ENCODE measurements at regions not wholly inside any gene's neighbourhood (a gene's known extent, or its start where the extent isn't known, plus 50 kb on each side); places are given as distances from the start of the nearest gene placed in this dataset.
"Not testable (repeated sequence)": the region's sequence is repeated elsewhere in the genome, so short reads cannot be mapped to it uniquely, and the experiment has no call there.

DNA sequence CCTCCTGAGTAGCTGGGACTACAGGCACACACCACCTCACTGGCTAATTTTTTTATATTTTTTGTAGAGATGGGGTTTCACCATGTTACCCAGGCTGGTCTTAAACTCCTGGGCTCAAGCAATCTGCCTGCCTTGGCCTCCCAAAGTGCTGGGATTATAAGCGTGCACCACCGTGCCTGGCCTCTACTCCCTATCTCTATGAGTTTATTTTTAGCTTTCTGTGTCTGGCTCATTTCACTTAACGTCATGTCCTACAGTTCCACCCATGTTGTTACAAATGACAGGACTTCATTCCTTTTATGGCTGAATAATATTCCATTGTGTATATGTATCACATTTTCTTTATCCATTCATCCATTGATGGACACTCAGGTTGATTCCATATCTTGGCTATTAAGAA lies 164.2 kb upstream of the ZNF648 start:
- DNase-seq = not testable (repeated sequence)

DNA sequence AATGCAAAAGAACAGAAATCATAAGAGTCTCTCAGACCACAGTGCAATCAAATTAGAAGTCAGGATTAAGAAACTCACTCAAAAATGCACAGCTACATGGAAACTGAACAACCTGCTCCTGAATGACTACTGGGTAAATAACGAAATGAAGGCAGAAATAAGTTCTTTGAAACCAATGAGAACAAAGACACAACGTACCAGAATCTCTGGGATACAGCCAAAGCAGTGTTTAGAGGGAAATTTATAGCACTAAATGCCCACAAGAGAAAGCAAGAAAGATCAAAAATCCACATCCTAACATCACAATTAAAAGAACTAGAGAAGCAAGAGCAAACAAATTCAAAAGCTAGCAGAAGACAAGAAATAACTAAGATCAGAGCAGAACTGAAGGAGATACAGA lies 160.5 kb upstream of the ZNF648 start:
- DNase-seq = not testable (repeated sequence)

DNA sequence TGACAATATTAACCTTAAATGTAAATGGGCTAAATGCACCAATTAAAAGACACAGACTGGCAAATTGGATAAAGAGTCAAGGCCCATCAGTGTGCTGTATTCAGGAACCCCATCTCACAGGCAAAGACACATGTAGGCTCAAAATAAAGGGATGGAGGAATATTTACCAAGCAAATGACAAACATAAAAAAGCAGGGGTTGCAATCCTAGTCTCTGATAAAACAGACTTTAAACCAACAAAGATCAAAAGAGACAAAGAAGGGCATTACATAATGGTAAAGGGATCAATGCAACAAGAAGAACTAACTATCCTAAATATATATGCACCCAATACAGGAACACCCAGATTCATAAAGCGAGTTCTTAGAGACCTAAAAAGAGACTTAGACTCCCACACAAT lies 159.9 kb upstream of the ZNF648 start:
- DNase-seq = not testable (repeated sequence)

DNA sequence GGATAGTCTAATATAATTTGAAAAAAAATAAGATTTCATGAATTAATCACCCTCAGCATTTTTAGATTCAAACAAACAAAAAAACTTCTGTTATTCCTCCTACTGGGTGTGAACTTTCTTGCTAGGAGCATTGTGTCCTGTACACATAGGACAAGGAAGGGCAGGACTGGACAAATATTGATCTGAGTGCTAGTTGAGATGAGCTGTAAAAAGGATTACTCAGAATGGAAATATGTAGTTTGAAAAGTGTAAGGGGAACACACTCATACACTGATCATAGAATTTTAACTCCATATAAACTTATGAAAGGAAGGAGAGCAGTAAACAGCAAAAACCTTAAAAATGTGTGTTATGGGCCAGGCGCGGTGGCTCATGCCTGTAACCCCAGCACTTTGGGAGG lies 156.5 kb upstream of the ZNF648 start:
- no peak for DNase-seq

DNA sequence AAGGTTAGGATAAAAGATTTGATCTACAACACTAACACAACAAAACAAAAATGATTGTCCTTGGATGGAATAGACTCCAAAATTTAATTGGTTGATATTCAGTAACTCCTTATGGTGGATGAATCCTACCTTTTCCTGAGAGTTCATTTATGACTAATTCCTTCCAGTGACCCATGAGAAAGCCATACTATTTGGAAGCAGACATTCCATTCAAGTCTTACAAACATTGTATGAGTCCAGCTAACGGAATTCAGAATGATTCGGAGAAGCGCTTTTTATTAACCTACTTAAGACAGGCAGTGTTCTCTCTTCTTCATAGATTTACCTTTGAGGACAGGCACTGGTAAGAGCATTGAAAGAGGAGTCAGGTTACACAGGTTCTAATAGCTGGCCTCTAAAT lies 155.6 kb upstream of the ZNF648 start:
- DNase-seq = no peak

DNA sequence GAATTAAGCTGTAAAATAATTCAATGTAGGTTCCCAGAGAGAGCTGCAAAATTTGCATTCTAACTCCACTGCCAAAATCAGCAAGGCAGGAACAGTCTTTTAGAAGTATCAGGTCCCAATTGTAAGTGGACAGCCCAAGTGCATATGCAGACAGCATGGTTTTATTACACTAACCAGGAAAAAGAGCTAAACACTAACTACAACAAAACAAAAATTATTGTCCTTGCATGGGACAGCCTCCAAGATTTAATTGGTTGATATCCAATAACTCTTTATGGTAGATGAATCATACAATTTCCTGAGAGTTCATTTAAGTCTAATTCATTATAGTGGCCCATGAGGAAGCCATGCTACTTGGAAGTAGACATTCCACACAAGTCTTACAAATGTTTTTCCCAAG lies 154.3 kb upstream of the ZNF648 start:
- DNase-seq = no peak

DNA sequence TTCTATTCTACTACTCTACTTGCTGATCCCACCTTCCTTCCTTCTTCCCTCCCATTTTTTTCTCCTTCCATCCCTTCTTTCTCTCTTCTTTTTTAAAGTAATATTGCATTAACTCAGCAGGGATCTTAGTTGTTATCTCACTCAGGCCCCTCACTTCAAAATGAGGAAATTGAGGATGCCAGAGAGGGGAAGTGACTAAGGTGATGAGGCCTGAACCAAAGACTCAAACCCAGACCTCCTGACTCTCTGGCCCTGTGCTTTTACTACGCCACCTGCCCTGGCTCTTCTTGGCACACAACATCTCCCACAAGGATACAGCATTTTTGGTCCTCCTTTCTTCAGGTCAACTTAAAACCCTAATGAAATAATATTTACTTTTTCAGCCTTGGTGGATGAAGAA lies 151.7 kb upstream of the ZNF648 start:
- no peak for DNase-seq

DNA sequence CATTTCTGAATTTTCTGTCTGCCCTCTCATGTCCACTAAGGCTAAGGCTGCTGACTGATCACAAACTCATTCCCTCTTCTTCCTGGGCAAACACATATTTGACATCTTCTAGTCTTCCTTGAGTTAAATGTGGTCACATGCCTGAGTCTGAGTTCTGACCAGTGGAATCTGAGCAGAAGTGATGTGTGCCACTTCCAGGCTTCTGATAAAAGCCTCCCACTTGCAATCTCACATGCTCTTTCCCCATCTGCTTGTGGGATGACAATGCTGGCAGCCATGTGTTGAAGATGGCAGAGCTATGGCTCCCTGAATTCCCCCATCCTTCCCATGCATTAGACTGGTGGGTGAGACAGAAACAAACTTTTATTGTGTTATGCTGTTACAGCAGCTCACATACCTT lies 149.9 kb upstream of the ZNF648 start:
- no peak for DNase-seq

DNA sequence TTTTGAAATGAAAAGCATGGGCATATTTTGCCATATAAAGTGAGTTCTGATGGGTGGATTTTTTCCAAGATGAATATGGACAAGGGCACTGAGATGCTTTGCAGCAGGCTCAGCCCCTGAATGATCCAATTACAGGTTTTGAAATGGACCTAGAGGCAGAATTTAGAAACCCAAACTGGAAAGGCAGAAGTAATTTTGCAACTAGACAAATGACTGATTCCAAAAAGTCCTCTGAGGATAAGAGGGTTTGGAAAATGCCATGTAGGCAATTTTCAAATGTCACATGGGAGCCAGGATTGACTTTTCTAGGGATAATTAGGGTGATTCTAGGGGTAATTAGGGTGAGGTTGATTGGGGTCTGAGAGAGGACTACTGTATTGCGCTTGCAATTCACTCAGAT lies 148.9 kb upstream of the ZNF648 start:
- no peak for DNase-seq

DNA sequence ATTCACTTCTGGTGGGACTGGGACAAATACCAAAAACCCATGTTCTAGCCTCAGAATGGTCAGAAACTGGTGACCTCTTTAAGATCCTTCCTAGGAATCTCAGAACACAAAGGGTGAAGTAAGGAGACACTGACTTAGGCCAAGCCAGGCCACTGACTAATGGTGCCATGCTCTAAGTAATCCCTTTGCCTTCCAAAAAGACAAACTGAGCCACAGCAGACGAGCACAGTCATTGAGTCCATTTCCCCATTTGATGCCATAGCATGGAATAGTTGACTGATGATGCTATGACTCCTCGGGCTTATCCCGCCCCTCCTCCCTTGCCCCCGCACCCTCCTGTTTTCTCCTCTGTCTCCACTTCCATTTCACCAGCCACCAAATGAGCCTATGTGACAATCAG lies 145.8 kb upstream of the ZNF648 start:
- no peak for DNase-seq

DNA sequence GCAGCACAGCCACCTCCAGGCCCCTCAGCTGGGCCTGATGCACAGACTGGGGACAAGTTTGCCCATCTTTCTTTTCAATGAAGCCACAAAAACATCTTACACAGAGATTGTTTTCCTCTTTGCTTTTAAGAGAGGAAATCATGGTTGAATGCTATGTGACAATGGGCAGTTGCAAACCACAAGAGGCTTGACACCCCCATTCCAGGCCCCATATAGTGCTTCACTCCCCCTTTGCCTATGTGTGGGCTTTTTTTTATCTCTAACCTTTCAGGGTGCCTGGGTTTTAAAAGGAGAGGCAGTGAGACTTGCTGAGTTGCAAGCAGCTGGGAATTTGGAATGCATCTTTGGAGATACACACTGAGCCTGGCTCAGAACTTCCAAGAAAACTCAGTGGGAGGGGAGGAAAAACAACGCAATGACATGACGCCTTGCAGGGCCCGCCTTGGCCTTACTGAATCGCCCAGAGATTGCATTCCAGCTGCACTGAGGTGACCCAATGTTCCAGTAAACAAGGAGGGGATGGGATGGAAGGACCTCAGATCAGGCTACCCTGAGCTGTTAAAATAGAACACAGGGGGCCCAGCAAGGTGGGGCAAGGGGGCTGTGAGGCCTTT lies 145.2 kb upstream of the ZNF648 start:
- DNase-seq = no peak

DNA sequence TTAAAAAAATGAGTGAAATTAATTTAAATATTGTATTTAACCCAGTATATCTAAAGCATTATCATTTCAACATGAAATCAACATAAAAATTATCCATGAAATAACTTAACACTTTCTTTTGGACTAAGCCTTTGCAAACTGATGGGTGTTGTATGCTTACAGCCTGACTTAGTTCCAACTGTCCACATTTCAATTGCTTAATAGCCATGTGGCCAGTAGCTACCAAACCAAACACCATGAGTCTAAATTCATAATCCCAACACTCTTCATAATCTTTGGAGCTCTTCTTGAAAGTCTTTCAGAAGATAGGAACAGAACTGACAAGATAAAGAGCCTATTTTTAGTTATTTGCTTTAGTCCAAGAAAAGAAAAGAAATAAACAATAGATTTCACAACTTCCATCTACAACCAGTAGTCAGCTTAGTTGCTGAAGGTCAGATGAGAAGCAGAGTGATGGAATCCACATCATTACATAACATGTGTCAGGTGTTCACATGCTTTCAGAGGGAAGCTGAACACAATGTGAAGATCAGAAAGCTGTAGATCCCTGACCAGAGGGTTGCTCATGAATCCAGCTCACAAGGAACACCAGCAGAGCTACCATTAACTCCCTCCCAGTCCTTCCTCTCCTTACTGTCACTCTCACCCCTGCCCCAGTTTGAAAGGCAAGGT lies 144.0 kb upstream of the ZNF648 start:
- no peak for DNase-seq

DNA sequence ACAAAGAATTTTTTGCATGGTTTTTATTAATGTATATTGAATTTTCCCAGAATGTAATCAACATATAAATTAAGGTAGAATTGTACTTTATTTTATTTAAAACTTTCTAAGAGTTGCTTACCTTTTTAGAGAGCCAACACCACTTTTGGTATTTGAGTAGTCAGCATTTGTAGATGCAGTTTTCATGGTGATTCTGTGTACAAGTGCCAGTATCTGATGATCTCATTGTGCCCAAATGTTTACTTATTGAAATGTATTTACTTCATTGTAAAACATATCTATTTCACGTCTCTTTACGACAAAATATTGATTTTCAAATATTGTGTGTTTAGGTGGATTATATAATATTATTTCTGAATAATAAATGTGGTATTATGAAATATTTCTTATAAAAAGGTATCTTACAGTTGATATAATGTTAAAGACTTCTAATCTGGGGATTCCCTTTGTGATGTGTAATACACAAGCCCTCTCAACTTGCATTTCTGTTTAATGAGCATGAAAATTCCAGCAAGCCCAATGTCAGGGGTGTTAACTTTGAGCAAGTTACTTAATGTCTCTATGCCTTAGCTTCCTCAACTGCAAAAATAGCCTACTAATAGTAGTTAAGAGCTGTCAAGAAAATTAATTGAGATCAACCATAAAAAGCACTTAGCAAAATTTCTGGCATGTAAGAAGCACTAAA lies 141.8 kb upstream of the ZNF648 start:
- DNase-seq = no peak

DNA sequence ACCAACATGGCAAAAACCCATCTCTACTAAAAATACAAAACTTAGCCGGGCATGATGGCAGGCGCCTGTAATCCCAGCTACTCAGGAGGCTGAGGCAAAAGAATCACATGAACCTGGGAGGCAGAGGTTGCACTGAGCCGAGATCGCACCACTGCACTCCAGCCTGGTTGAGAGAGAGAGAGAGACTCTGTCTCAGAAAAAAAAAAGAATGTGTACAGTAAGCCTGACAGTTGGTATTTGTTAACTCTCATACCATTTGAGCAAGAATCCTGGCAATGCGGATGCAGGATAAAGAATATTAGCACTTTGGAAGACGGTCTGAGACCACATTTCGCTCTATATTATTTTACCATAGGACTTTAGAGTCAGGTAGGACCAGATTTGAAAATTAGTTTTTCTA lies 140.0 kb upstream of the ZNF648 start:
- DNase-seq = not testable (repeated sequence)

DNA sequence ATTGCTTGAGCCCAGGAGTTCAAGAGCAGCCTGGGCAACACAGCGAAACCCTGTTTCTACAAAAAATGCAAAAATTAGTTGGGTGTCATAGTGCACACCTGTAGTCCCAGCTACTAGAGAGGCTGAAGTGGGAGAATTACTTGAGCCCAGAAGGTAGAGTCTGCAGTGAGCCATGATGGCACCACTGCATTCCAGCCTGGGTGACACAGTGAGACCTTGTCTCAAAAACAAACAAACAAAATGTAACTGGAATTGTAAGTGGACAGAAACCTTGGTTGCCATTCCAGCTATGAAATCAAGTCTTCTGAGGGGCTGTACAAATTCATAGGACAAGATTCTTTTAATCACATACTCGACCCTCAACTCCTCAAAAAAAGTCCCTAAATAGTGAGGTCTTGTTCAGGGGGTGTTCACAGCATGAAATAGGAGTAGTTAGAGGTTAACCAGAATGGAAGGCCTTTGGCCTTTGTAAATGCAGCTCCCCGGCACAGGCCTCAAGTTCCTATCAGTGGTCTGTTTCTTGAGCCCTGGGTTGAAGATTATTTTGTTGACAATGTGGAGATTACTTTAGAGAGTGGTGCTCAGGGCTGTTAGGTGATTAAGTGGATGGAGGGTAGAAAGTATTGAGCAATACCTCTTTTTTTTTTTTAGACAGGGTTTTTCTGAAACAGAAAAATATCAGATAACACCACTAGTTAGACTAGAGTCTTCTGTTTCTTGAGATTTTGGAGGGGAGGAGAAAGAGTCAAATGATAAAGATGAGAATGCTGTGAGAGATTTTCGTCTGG lies 138.7 kb upstream of the ZNF648 start:
- DNase-seq = no peak

DNA sequence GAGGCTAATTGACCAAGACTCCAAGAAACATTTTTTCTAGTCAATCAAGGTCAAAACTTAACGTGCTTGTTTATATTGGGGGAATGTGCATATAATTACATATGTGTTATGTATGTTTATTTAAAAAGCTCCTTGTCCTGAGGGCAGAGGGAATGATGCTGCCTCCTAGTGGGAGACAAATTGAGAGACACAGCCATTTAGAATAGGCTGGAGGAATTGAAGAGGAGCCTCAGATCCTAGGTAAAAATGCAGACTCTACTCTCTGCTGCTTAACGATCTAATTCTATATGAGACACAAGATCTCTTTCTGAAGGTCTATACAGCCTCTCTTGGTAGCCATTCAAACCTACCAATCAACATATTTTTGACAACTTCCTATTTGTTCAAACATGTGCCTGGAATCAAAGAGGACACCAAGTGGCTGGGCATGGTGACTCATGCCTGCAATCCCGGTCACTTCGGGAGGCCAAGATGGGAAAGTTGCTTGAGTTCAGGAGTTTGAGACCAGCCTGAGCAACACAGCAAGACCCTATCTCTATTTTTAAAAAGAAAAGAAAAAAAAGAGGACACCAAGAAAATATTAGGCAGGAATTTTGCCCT lies 136.6 kb upstream of the ZNF648 start:
- no peak for DNase-seq

DNA sequence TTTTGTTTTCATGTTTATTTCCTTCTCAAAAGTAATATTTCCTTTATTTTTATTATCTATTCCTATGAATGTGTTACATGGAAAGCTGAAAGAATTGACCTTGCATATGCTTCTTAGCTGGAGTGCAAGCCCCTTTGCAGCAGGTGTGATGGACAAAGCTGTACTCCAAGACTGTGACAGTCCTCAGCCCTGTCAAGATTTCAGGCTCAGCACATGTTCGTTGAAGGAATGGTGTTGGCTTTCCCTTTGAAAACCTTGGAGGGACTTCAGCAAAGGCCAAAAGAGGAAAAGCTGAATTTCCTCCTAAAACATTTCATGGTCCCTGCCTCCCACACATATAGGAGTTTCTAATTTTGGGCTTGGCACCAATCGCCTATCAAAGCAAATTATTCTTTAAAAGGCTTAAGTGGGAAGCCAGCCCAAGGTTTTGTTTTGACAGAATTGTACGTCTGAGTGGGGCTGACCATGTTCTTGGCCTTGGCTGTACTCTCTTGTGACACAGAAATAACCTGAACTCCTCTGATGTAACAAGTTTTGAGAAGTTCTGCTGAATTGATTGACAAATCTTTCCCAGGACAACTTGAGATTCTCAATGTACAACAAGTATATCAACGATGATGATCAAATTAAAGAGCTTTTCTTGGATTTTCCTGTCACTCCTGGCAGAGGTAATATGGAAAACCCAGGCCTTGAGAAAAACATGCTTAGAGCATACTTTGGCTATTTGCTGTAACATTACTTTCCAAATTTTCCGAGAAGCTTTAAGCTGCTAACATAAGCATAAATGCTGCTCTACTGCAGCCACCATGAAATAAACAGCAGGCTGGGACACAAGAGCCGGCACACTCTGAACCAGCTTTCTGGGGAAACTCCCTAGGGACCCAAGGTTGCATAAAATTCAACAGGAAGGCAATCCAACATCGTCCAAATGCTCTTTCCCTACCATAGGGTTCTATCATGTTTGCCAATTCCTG lies 135.7 kb upstream of the ZNF648 start:
- no peak for DNase-seq

DNA sequence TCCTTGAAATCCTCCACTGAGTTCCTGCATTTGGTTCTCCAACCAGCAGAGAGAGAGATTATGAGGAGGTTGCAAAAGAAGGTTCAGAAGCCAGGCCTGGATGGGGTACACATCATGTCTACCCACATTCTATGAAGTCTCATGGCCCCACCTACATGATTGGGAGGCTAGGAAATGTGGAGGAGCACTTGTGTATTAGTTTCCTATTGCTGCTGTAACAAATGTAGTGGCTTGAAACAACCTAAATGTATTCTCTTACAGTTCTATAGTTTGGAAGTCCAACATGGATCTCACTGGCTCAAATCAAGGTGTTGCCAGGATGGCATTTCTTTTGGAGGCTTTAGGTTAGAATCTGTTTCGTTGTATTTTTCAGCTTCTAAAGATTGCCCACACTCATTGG lies 134.2 kb upstream of the ZNF648 start:
- DNase-seq = no peak

DNA sequence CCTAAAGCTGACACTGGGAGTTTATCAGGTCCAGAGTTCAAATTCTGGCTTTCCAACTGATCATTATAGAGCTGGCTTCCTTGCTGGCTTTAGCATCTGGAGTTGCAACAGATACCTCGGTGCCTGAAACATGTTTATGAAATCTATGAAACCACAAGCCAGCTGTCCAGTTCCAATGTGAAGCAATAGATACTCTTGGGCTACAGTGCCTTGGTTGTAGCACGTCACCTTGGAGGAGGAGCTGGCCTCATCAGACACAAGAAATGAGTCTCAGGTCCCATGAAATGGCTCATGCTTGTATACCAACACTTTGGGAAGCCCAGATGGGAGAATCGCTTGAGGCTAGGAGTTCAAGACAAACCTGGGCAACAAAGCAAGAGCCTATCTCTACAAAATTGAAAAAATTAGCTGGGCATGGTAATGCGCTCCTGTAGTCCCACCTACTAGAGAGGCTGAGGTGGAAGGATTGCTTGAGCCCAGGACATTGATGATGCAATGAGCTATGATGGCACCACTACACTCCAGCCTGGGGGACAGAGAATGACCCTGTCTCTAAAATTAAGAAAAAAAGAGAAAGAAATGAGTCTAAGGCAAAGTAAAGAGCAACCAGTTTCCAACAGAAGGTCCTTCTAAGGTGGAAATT lies 132.5 kb upstream of the ZNF648 start:
- no peak for DNase-seq

DNA sequence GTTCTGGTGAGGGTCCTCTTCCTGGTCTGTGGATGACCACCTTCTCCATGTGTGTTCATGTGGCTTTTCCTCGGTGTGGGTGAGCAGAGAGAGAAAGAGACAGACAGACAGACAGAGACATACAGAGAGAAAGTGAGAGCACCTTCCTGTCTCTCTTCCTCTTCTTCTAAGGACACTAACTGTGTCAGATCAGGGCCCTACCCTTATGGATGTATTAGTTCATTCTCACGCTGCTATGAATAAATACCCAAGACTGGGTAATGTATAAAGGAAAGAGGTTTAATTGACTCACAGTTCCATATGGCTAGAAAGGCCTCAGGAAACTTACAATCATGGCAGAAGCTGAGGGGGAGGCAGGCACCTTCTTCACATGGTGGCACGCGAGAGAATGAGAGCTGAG lies 131.5 kb upstream of the ZNF648 start:
- no peak for DNase-seq

DNA sequence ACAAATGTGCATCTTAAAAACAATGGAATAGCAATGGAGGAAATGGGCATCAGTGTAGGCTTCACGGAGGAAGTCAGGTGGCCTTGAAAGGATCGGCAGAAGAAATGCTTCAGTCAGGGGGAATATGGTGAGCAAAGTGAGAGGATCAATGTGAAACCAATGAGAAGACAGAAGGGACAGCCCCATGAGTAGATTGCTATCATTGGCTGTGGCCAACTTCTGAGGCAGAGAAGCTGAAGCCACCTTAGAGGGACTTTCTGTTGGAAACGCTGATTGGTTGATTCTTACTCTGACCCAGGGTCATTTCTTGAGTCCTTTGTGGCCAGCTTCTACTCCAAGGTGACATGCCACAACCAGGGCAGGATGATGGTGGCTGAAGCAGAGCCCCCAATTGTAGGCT lies 130.7 kb upstream of the ZNF648 start:
- no peak for DNase-seq

All from activated gamma-delta T cell treated with Interleukin-2 at 50 U/mL for 16 hours (primary cell).